Testis (tissue), 2 donors: ENCODE measurements at regions not wholly inside any gene's neighbourhood (a gene's known extent, or its start where the extent isn't known, plus 50 kb on each side); places are given as distances from the start of the nearest gene placed in this dataset.
A peak's percentile ranks its signal among the peaks of the same experiment; 100 is the strongest.

Experiments
- DNase-seq: peaks from one replicate; pipeline ENCODE4 v3.0.0-alpha.2; 2019
- H3K27ac ChIP-seq, 2 donors: fragments of 200-600 bp; sonication (generic); one replicate each; pipeline ENCODE4 v1.5.1; 2019
- H3K27me3 ChIP-seq: fragments of 200-600 bp; sonication (generic); one replicate; pipeline ENCODE4 v1.5.1; 2019
- H3K36me3 ChIP-seq: fragments of 200-600 bp; sonication (generic); one replicate; pipeline ENCODE4 v1.5.1; 2017; ENCODE audit warnings: low read depth; ENCODE audit errors: missing control alignments
- H3K4me1 ChIP-seq: fragments of 200-600 bp; sonication (generic); one replicate; pipeline ENCODE4 v1.5.1; 2019
- H3K4me3 ChIP-seq, 2 donors: fragments of 200-600 bp; sonication (generic); one replicate each; pipeline ENCODE4 v1.5.1; 2017 to 2019
- H3K9me3 ChIP-seq: fragments of 200-600 bp; sonication (generic); one replicate; pipeline ENCODE4 v1.5.1; 2017
- CTCF ChIP-seq, 3 experiments: fragments of 450-650 bp in 2 of 3; fragments of 200-600 bp in 1 of 3; sonication (generic) in 1 of 3; IDR thresholded peaks; one replicate each; pipeline ENCODE4 v1.5.1; 2016 to 2019; ENCODE audit warnings: antibody characterized with exemption in 3 of 3, mild to moderate bottlenecking in 2 of 3, moderate library complexity in 1 of 3
- POLR2A ChIP-seq: fragments of 450-650 bp; IDR thresholded peaks from one replicate; pipeline ENCODE4 v1.6.1; 2017; ENCODE audit warnings: antibody characterized with exemption, mild to moderate bottlenecking, moderate library complexity
- WGBS, 2 donors: methylation state at CpG; one replicate each; pipeline ENCODE4 v1.1.5; 2018; 5-methylcytosine and 5-hydroxymethylcytosine counted together
- intact Hi-C: fragments of 100-400 bp; cut with DNase I; formaldehyde crosslinking; loops from one replicate; pipeline ENCODE4 v1.15.1; 2023; ENCODE audit warnings: low total_unique reads
- small RNA-seq, 2 donors: library from RNA; depleted of rRNA; stranded (forward); fragments of <200 nt; gene quantifications; one replicate each; pipeline ENCODE3, GENCODE V24; 2016

GRCh38 chr2:37588316-37588777 is 83.1 kb downstream of the CDC42EP3 start:
- H3K9me3 ChIP-seq: no peaks in the 10 kb centered on the region
- DNase-seq: no peak
- peaks cover 29% of the 10 kb centered on the region for H3K4me1 ChIP-seq
- WGBS, 2 donors: 92 to 93% methylated on average over 6 of the region's 6 CpGs
- no peaks in the 10 kb centered on the region for H3K36me3 ChIP-seq
- peak overlapping the region in 1 of 2 donors; percentile 68 for H3K27ac ChIP-seq
- H3K27me3 ChIP-seq: no peaks in the 10 kb centered on the region
- no peak for TF ChIP-seq CTCF (IDR thresholded peaks at IDR 0.05)
- TF ChIP-seq POLR2A: no peak
- H3K4me3 ChIP-seq: no peak overlapping the region
- intact Hi-C loops: no loop called here

GRCh38 chr2:37589298-37589697 is 82.1 kb downstream of the CDC42EP3 start:
- peak overlapping the region; percentile 35 to 68 for H3K27ac ChIP-seq
- no peak overlapping the region for H3K4me3 ChIP-seq
- intact Hi-C loops: no loop called here
- H3K36me3 ChIP-seq: no peaks in the 10 kb centered on the region
- H3K9me3 ChIP-seq: no peaks in the 10 kb centered on the region
- no peak for TF ChIP-seq CTCF (IDR thresholded peaks at IDR 0.05)
- TF ChIP-seq POLR2A: no peak
- 88 to 93% methylated on average over 3 of the region's 3 CpGs for WGBS, 2 donors
- DNase-seq: no peak
- H3K4me1 ChIP-seq: peaks cover 24% of the 10 kb centered on the region
- H3K27me3 ChIP-seq: no peaks in the 10 kb centered on the region

GRCh38 chr2:37590119-37590571 is 81.3 kb downstream of the CDC42EP3 start:
- intact Hi-C loops: no loop called here
- TF ChIP-seq POLR2A (no peak), CTCF (IDR thresholded peaks at IDR 0.05) (no peak)
- Histone ChIP-seq H3K36me3 (no peaks in the 10 kb centered on the region), H3K4me3 (no peak overlapping the region), H3K4me1 (peaks cover 19% of the 10 kb centered on the region), H3K27me3 (no peaks in the 10 kb centered on the region), H3K9me3 (no peaks in the 10 kb centered on the region), H3K27ac (peak overlapping the region in 1 of 2 donors; percentile 68)
- WGBS, 2 donors: 52 to 60% methylated on average over 3 of the region's 3 CpGs
- peak; percentile 67 for DNase-seq

Small RNA genes lying in the stretch of these regions (small RNA-seq; reads per million reads assigned to genes)
- gene RNU6-1116P: 0 reads per million in 2 donors
